NCI-H187 (cell line): ENCODE measurements at regions not wholly inside any gene's neighbourhood (a gene's known extent, or its start where the extent isn't known, plus 50 kb on each side); places are given as distances from the start of the nearest gene placed in this dataset.
"Not testable (repeated sequence)": the region's sequence is repeated elsewhere in the genome, so short reads cannot be mapped to it uniquely, and the experiment has no call there.

Source experiments
- DNase-seq, 2 experiments: peaks; one replicate each; lab custom pipeline; 2025; lab: John Stamatoyannopoulos, UW

GRCh38 chr6:113754291-113754690 is 102.9 kb upstream of the MARCKS start:
- no peak for DNase-seq

- DNase-seq = no peak
These were observed 101.5 kb upstream of the MARCKS start for GRCh38 chr6:113755449-113756289.

GRCh38 chr6:113756290-113756665 is 100.9 kb upstream of the MARCKS start:
- no peak for DNase-seq

GRCh38 chr6:113758214-113758613 is 98.9 kb upstream of the MARCKS start:
- no peak for DNase-seq

- no peak for DNase-seq
These were observed 98.1 kb upstream of the MARCKS start for GRCh38 chr6:113758826-113759574.

- DNase-seq = no peak
These were observed 94.5 kb upstream of the MARCKS start for GRCh38 chr6:113762641-113763040.

GRCh38 chr6:113763311-113763766 is 93.8 kb upstream of the MARCKS start:
- DNase-seq = no peak

- no peak for DNase-seq
These were observed 93.3 kb upstream of the MARCKS start for GRCh38 chr6:113763876-113764275.

- no peak for DNase-seq
These were observed 91.2 kb upstream of the MARCKS start for GRCh38 chr6:113765909-113766308.

- no peak for DNase-seq
These were observed 89.2 kb upstream of the MARCKS start for GRCh38 chr6:113767985-113768384.

GRCh38 chr6:113772961-113773360 is 84.2 kb upstream of the MARCKS start:
- no peak for DNase-seq

- DNase-seq = no peak
These were observed 82.9 kb upstream of the MARCKS start for GRCh38 chr6:113774127-113774825.

GRCh38 chr6:113776998-113777397 is 80.1 kb upstream of the MARCKS start:
- DNase-seq = no peak

- DNase-seq = no peak
These were observed 79.5 kb upstream of the MARCKS start for GRCh38 chr6:113777601-113778000.

- no peak for DNase-seq
These were observed 77.5 kb upstream of the MARCKS start for GRCh38 chr6:113779656-113780055.

GRCh38 chr6:113782636-113783035 is 74.5 kb upstream of the MARCKS start:
- no peak for DNase-seq

GRCh38 chr6:113786168-113786567 is 71.0 kb upstream of the MARCKS start:
- no peak for DNase-seq

- no peak for DNase-seq
These were observed 68.6 kb upstream of the MARCKS start for GRCh38 chr6:113788586-113788985.

- DNase-seq = not testable (repeated sequence)
These were observed 65.9 kb upstream of the MARCKS start for GRCh38 chr6:113791225-113791624.

- not testable (repeated sequence) for DNase-seq
These were observed 61.8 kb upstream of the MARCKS start for GRCh38 chr6:113795371-113795770.

GRCh38 chr6:113796038-113796437 is 61.1 kb upstream of the MARCKS start:
- no peak for DNase-seq

GRCh38 chr6:113802779-113803178 is 54.4 kb upstream of the MARCKS start:
- no peak for DNase-seq
